K562 (cell line): ENCODE measurements at regions not wholly inside any gene's neighbourhood (a gene's known extent, or its start where the extent isn't known, plus 50 kb on each side); places are given as distances from the start of the nearest gene placed in this dataset.

Experiments
- ATAC-seq: fragments of 200-7000 bp; cut with Tn5 transposase; 3 replicates; pipeline ENCODE4 v1.9.1; 2020; ENCODE audit warnings: moderate library complexity
- BruUV-seq: library from RNA; stranded (reverse); fragments of 400-500 nt; replicated peaks from 2 replicates; lab custom pipeline; 2021; lab: Mats Ljungman, UMichigan
- CTCF ChIA-PET: fragments of 300-600 bp; formaldehyde crosslinking; extraction: SDS; loops from one replicate; lab custom pipeline; 2021; ENCODE audit warnings: low intra/inter-chr PET ratio; lab: Yijun Ruan, JAX
- POLR2A ChIA-PET: fragments of 300-600, 350-650 bp; sonication (Branson Sonifier 250); formaldehyde crosslinking; extraction: SDS; loops from one replicate; lab custom pipeline; 2021; ENCODE audit warnings: antibody characterized with exemption, inconsistent platforms; lab: Yijun Ruan, JAX
- DNase-seq, 4 experiments: peaks; one replicate each; pipeline versions ENCODE4 v3.0.0 to v3.0.0-alpha.2; 2011 to 2018; ENCODE audit warnings: low spot score in 3 of 4, mixed read lengths in 3 of 4; ENCODE audit errors: extremely low read depth in 1 of 4
- FAIRE-seq: peaks from 2 replicates; lab custom pipeline; 2011; peaks lifted over from hg19 to GRCh38; lab: Jason Lieb, UNC
- H2AFZ ChIP-seq: 2 replicates; pipeline ENCODE4 v1.6.0; 2011; ENCODE audit warnings: low read depth, low read length, control low read depth, inconsistent platforms
- H3K27ac ChIP-seq: fragments of 200-600 bp; 3 replicates; pipeline ENCODE4 v1.8.0; 2011; ENCODE audit warnings: low read depth, mild to moderate bottlenecking, control low read depth, inconsistent platforms, low read length, moderate library complexity, mixed read lengths; ENCODE audit errors: extremely low read depth
- H3K27me3 ChIP-seq, 2 experiments: fragments of 300-600 bp in 1 of 2; 2 replicates in 1 of 2; 3 replicates in 1 of 2; pipeline versions ENCODE4 v1.6.0 to v1.8.0; 2011; ENCODE audit warnings: inconsistent platforms in 2 of 2, low read length in 2 of 2, mild to moderate bottlenecking in 1 of 2, mixed read lengths in 1 of 2, moderate library complexity in 1 of 2; ENCODE audit not compliant: control insufficient read depth in 2 of 2, insufficient read depth in 2 of 2
- H3K36me3 ChIP-seq: fragments of 300-600 bp; 3 replicates; pipeline ENCODE4 v1.8.0; 2011; ENCODE audit warnings: mild to moderate bottlenecking, low read length, inconsistent platforms; ENCODE audit not compliant: control insufficient read depth, insufficient read depth
- H3K4me1 ChIP-seq, 2 experiments: fragments of 200-600 bp in 1 of 2; replicated peaks in 1 of 2; 2 replicates in 1 of 2; 3 replicates in 1 of 2; pipeline versions ENCODE4 v1.5.1 to v1.8.0; 2011; ENCODE audit warnings: inconsistent platforms in 2 of 2, low read length in 2 of 2, mild to moderate bottlenecking in 1 of 2, mixed read lengths in 1 of 2, moderate library complexity in 1 of 2; ENCODE audit not compliant: control insufficient read depth in 2 of 2, insufficient read depth in 2 of 2
- H3K4me2 ChIP-seq: 2 replicates; pipeline ENCODE4 v1.6.1; 2011; ENCODE audit warnings: low read length, control low read depth, inconsistent platforms, mixed read lengths; ENCODE audit not compliant: insufficient read depth
- H3K4me3 ChIP-seq: fragments of 200-600 bp; sonication (generic), shearing (Covaris generic); 2 replicates; pipeline ENCODE4 v1.5.1; 2016; ENCODE audit warnings: control low read depth, inconsistent platforms
- H3K79me2 ChIP-seq: fragments of 200-600 bp; 3 replicates; pipeline ENCODE4 v1.8.0; 2011; ENCODE audit warnings: low read length, inconsistent platforms; ENCODE audit not compliant: control insufficient read depth, insufficient read depth
- H3K9ac ChIP-seq, 2 experiments: 2 replicates each; pipeline versions ENCODE4 v1.6.0 to v1.6.1; 2011; ENCODE audit warnings: low read depth in 2 of 2, low read length in 2 of 2, control low read depth in 1 of 2, inconsistent platforms in 1 of 2, mild to moderate bottlenecking in 1 of 2, mixed read lengths in 1 of 2; ENCODE audit not compliant: insufficient read depth in 1 of 2
- H3K9me1 ChIP-seq: one replicate; pipeline ENCODE4 v1.6.0; 2011; ENCODE audit warnings: inconsistent platforms, mild to moderate bottlenecking, low read length, moderate library complexity; ENCODE audit not compliant: control insufficient read depth, insufficient read depth
- H3K9me3 ChIP-seq: replicated peaks from 2 replicates; pipeline ENCODE4 v1.5.1; 2011; ENCODE audit warnings: low read depth, low read length, inconsistent platforms; ENCODE audit not compliant: control insufficient read depth, insufficient read depth
- H4K20me1 ChIP-seq: replicated peaks from 2 replicates; pipeline ENCODE4 v1.6.1; 2011; ENCODE audit warnings: low read length, inconsistent platforms, mixed read lengths; ENCODE audit not compliant: control insufficient read depth, insufficient read depth
- CHD2 ChIP-seq: IDR thresholded peaks from 2 replicates; pipeline ENCODE4 v1.6.1; 2011; ENCODE audit warnings: low read depth, low read length
- HSF4 ChIP-seq: fragments of 250-450 bp; sonication (Bioruptor Pico); IDR thresholded peaks from 2 replicates; pipeline ENCODE4 v2.1.2; 2022; ENCODE audit warnings: mild to moderate bottlenecking, moderate library complexity, borderline replicate concordance
- KLF1 ChIP-seq: fragments of 450-650 bp; IDR thresholded peaks from 2 replicates; pipeline ENCODE4 v1.6.1; 2016; ENCODE audit warnings: missing genetic modification characterization, missing compliant biosample characterization
- MAFK ChIP-seq: IDR thresholded peaks from 2 replicates; pipeline ENCODE4 v1.6.1; 2011; ENCODE audit warnings: low read length, improper control_type of control experiment
- MCM5 ChIP-seq: fragments of 450-650 bp; IDR thresholded peaks from 2 replicates; pipeline ENCODE4 v1.6.1; 2016; ENCODE audit warnings: low read depth
- RBBP5 ChIP-seq: fragments of 200-600 bp; sonication (generic); IDR thresholded peaks from 2 replicates; pipeline ENCODE4 v1.6.1; 2012; ENCODE audit warnings: borderline replicate concordance, mild to moderate bottlenecking, low read length, control low read depth, inconsistent platforms; ENCODE audit not compliant: insufficient read depth, poor library complexity, severe bottlenecking
- RFX7 ChIP-seq: fragments of 250-450 bp; sonication (Bioruptor Pico); IDR thresholded peaks from 2 replicates; pipeline ENCODE4 v1.5.1; 2021; ENCODE audit warnings: mild to moderate bottlenecking
- SETDB1 ChIP-seq: IDR thresholded peaks from one replicate; pipeline ENCODE4 v1.6.1; 2012; ENCODE audit warnings: low read length, control low read depth, inconsistent platforms
- ZBED1 ChIP-seq: IDR thresholded peaks from 2 replicates; pipeline ENCODE4 v1.6.1; 2014
- ZBTB49 ChIP-seq: sonication (generic); formaldehyde crosslinking; IDR thresholded peaks from 2 replicates; pipeline ENCODE4 v1.8.0; 2022; ENCODE audit warnings: missing genetic modification reagents, mild to moderate bottlenecking, borderline replicate concordance
- ZFX ChIP-seq: sonication (generic); formaldehyde crosslinking; IDR thresholded peaks from 2 replicates; pipeline ENCODE4 v1.8.0; 2022; ENCODE audit warnings: mild to moderate bottlenecking, missing genetic modification reagents, moderate library complexity
- ZNF140 ChIP-seq: fragments of 250-450 bp; sonication (Bioruptor Pico); IDR thresholded peaks from 2 replicates; pipeline ENCODE4 v1.8.0; 2021; ENCODE audit warnings: moderate library complexity, mild to moderate bottlenecking, inconsistent platforms
- ZNF644 ChIP-seq: fragments of 200-800 bp; sonication (Bioruptor generic); IDR thresholded peaks from 2 replicates; pipeline ENCODE4 v1.6.1; 2016; ENCODE audit warnings: low read depth, missing genetic modification characterization, missing compliant biosample characterization
- ZNF778 ChIP-seq: fragments of 450-650 bp; formaldehyde crosslinking; IDR thresholded peaks from 2 replicates; pipeline ENCODE4 v1.4.0; 2020; ENCODE audit warnings: mild to moderate bottlenecking, moderate library complexity
- WGBS: fragments of 100-300 bp; shearing (Covaris generic); methylation state at CpG from one replicate; pipeline ENCODE4 v1.1.6; 2016; ENCODE audit warnings: low coverage, mixed read lengths; ENCODE audit not compliant: insufficient coverage; ENCODE audit errors: missing lambda C conversion rate; 5-methylcytosine and 5-hydroxymethylcytosine counted together
- in situ Hi-C: fragments of 300-500 bp; cut with MboI; formaldehyde crosslinking; loops from 4 replicates; pipeline ENCODE4 v1.15.0; 2018; ENCODE audit warnings: inconsistent platforms, mixed read lengths
- intact Hi-C: fragments of 100-400 bp; cut with micrococcal nuclease; formaldehyde crosslinking; loops from 2 replicates; pipeline ENCODE4 v1.14.2; 2022
- TF ChIP-seq, protein P1 (sequence below): fragments of 200-800 bp; sonication (Bioruptor generic); IDR thresholded peaks from 2 replicates; pipeline ENCODE4 v1.6.1; 2016; ENCODE audit warnings: missing genetic modification characterization, missing compliant biosample characterization

GRCh38 chr14:56059054-56059453, 59.2 kb upstream of the PELI2 start:
- DNase-seq, result no peak
- intact Hi-C loops (no loop called here), in situ Hi-C loops (no loop called here)
- ChIA-PET POLR2A (no interaction called here), CTCF (no interaction called here)
- Histone ChIP-seq H3K27me3 (no peaks in the 10 kb centered on the region; a peak in 1 of 5 replicates), H3K9ac (no peak overlapping the region), H3K27ac (no peak overlapping the region), H3K4me2 (no peak overlapping the region)
- no peak for ATAC-seq
- TF ChIP-seq RBBP5 (no peak), MAFK (no peak), ZNF778 (CRISPR knock-in tag) (no peak), KLF1 (tag) (no peak), ZNF140 (CRISPR knock-in tag) (no peak), ZNF644 (tag) (no peak), ZBTB49 (CRISPR knock-in tag) (no peak), RFX7 (CRISPR knock-in tag) (no peak), MCM5 (no peak), HSF4 (CRISPR knock-in tag) (no peak), ZBED1 (no peak), SETDB1 (no peak), CHD2 (no peak), ZFX (CRISPR knock-in tag) (no peak)
- TF ChIP-seq, protein P1, sequence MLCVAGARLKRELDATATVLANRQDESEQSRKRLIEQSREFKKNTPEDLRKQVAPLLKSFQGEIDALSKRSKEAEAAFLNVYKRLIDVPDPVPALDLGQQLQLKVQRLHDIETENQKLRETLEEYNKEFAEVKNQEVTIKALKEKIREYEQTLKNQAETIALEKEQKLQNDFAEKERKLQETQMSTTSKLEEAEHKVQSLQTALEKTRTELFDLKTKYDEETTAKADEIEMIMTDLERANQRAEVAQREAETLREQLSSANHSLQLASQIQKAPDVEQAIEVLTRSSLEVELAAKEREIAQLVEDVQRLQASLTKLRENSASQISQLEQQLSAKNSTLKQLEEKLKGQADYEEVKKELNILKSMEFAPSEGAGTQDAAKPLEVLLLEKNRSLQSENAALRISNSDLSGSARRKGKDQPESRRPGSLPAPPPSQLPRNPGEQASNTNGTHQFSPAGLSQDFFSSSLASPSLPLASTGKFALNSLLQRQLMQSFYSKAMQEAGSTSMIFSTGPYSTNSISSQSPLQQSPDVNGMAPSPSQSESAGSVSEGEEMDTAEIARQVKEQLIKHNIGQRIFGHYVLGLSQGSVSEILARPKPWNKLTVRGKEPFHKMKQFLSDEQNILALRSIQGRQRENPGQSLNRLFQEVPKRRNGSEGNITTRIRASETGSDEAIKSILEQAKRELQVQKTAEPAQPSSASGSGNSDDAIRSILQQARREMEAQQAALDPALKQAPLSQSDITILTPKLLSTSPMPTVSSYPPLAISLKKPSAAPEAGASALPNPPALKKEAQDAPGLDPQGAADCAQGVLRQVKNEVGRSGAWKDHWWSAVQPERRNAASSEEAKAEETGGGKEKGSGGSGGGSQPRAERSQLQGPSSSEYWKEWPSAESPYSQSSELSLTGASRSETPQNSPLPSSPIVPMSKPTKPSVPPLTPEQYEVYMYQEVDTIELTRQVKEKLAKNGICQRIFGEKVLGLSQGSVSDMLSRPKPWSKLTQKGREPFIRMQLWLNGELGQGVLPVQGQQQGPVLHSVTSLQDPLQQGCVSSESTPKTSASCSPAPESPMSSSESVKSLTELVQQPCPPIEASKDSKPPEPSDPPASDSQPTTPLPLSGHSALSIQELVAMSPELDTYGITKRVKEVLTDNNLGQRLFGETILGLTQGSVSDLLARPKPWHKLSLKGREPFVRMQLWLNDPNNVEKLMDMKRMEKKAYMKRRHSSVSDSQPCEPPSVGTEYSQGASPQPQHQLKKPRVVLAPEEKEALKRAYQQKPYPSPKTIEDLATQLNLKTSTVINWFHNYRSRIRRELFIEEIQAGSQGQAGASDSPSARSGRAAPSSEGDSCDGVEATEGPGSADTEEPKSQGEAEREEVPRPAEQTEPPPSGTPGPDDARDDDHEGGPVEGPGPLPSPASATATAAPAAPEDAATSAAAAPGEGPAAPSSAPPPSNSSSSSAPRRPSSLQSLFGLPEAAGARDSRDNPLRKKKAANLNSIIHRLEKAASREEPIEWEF (CRISPR knock-in tag), result no peak
- TF ChIP-seq, all 486 proteins: peak for 0
- Histone ChIP-seq H3K36me3 (no peaks in the 10 kb centered on the region), H4K20me1 (no peaks in the 10 kb centered on the region), H2AFZ (no peak overlapping the region), H3K4me1 (no peaks in the 10 kb centered on the region), H3K9me3 (no peaks in the 10 kb centered on the region), H3K79me2 (no peaks in the 10 kb centered on the region), H3K9me1 (no peaks in the 10 kb centered on the region), H3K4me3 (no peak overlapping the region)
- no peak for FAIRE-seq
- no TSS peak for BruUV-seq
- 0% methylated on average over 3 of the region's 4 CpGs for WGBS
